ENCODE measurements at regions not wholly inside any gene's neighbourhood (a gene's known extent, or its start where the extent isn't known, plus 50 kb on each side); places are given as distances from the start of the nearest gene placed in this dataset.

- no peak overlapping the region for H3K27ac ChIP-seq
- TF ChIP-seq ZFX (IDR thresholded peaks at IDR 0.05) (no peak), CTCF (conservative IDR thresholded peaks at IDR 0.05) (no peak)
These were observed 61.1 kb upstream of the TCF21 start for GRCh38 chr6:133827766-133828165.

GRCh38 chr6:133833949-133834359, 55.0 kb upstream of the TCF21 start:
- no peak overlapping the region for H3K27ac ChIP-seq
- TF ChIP-seq CTCF (conservative IDR thresholded peaks at IDR 0.05) (no peak), ZFX (IDR thresholded peaks at IDR 0.05) (no peak)

GRCh38 chr6:133834472-133835170, 54.3 kb upstream of the TCF21 start:
- H3K27ac ChIP-seq = no peak overlapping the region
- TF ChIP-seq ZFX (IDR thresholded peaks at IDR 0.05) = no peak
- no peak for TF ChIP-seq CTCF (conservative IDR thresholded peaks at IDR 0.05)

- H3K27ac ChIP-seq = no peak overlapping the region
- TF ChIP-seq CTCF (conservative IDR thresholded peaks at IDR 0.05) = no peak
These were observed 53.0 kb upstream of the TCF21 start for GRCh38 chr6:133835901-133836300.

- TF ChIP-seq ZFX (IDR thresholded peaks at IDR 0.05) (no peak), CTCF (conservative IDR thresholded peaks at IDR 0.05) (peak; percentile 94)
- peak overlapping the region; percentile 41 for H3K27ac ChIP-seq
These were observed 51.0 kb upstream of the TCF21 start for GRCh38 chr6:133837801-133838349.
